ENCODE measurements at regions not wholly inside any gene's neighbourhood (a gene's known extent, or its start where the extent isn't known, plus 50 kb on each side); places are given as distances from the start of the nearest gene placed in this dataset.

GRCh38 chr13:46484561-46484960 lies 68.4 kb upstream of the LRCH1 start:
- TF ChIP-seq CTCF (IDR thresholded peaks at IDR 0.05; ENCODE audit: insufficient read depth, low read depth, low read length): no peak
- Histone ChIP-seq H3K27me3 (ENCODE audit: control insufficient read depth, insufficient read depth, low read length) (peaks cover 2% of the 10 kb centered on the region; the same call in 1 of the 2 replicates), H3K4me3 (ENCODE audit: low read depth, low read length) (no peak overlapping the region), H3K36me3 (ENCODE audit: control insufficient read depth, insufficient read depth, low read length) (no peaks in the 10 kb centered on the region)
- ChIA-PET POLR2A (interaction anchor here (0.7 kb wide), 1 partner anchor 46 kb away, joined by 8 read pairs; no protein-coding TSS in a partner anchor), CTCF (interaction anchor here (0.7 kb wide), 2 partner anchors 16 to 237 kb away, joined by 3 to 4 read pairs; no protein-coding TSS in a partner anchor)
- no peak for DNase-seq (ENCODE audit: low read depth)

DNA sequence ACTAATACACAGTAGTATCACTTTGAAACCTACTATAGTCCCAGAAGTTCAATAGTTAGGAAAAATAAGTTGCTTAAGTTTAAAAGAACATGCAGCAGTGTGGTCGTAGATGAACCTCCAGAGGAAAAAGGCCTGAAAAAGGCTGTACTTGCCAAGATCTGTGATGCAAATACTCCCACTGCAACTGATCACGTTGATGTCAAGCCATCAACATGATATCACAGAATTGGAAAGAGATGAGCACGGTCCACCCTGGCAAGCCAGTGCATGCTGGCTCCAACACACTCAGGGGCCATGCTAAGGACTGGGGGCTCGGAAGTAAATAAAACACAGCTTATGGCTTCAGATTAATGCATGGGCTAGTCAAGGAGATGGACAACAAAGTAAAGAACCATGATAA lies 71.8 kb upstream of the LRCH1 start:
- Histone ChIP-seq H3K27me3 (ENCODE audit: control insufficient read depth, insufficient read depth, low read length) (peaks cover 2% of the 10 kb centered on the region; the same call in 1 of the 2 replicates), H3K4me3 (ENCODE audit: low read depth, low read length) (no peak overlapping the region), H3K36me3 (ENCODE audit: control insufficient read depth, insufficient read depth, low read length) (no peaks in the 10 kb centered on the region)
- ChIA-PET CTCF (interaction anchor here (1.1 to 1.3 kb wide), 2 partner anchors 12 to 48 kb away, joined by 4 read pairs; no protein-coding TSS in a partner anchor), POLR2A (no interaction called here)
- DNase-seq (ENCODE audit: low read depth): no peak
- TF ChIP-seq CTCF (IDR thresholded peaks at IDR 0.05; ENCODE audit: insufficient read depth, low read depth, low read length): no peak

- peaks cover 2% of the 10 kb centered on the region; the same call in 1 of the 2 replicates for H3K27me3 ChIP-seq (ENCODE audit: control insufficient read depth, insufficient read depth, low read length)
- no peaks in the 10 kb centered on the region for H3K36me3 ChIP-seq (ENCODE audit: control insufficient read depth, insufficient read depth, low read length)
- no peak overlapping the region for H3K4me3 ChIP-seq (ENCODE audit: low read depth, low read length)
- DNase-seq (ENCODE audit: low read depth): no peak
- ChIA-PET CTCF (interaction anchor here (1.3 kb wide), 1 partner anchor 11 kb away, joined by 4 read pairs; no protein-coding TSS in a partner anchor), POLR2A (no interaction called here)
- TF ChIP-seq CTCF (IDR thresholded peaks at IDR 0.05; ENCODE audit: insufficient read depth, low read depth, low read length): no peak
Observed at GRCh38 chr13:46480131-46480530, 72.8 kb upstream of the LRCH1 start.

DNA sequence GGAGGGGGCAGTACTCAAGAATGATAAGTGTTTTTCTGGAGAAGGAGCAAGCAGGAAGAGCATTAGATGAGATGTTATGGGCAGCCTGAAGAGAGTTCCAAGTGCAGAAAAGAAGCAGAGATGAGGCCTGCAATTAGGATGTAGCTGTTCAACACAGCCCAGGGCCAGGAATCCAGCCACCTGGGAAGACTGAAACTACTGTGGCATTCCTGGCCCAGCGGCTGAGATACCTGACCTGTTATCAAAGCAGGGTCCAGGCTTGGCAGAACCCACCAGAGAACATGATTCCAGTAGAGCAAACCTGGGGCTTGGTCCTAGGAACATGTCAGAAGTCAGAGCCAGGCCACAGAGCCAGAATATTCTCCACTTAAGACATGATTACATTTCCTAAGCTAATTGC lies 73.3 kb upstream of the LRCH1 start:
- no peak for TF ChIP-seq CTCF (IDR thresholded peaks at IDR 0.05; ENCODE audit: insufficient read depth, low read depth, low read length)
- peaks cover 2% of the 10 kb centered on the region; the same call in 1 of the 2 replicates for H3K27me3 ChIP-seq (ENCODE audit: control insufficient read depth, insufficient read depth, low read length)
- H3K4me3 ChIP-seq (ENCODE audit: low read depth, low read length): no peak overlapping the region
- CTCF ChIA-PET: interaction anchor here (1.3 kb wide), 1 partner anchor 10 kb away, joined by 4 read pairs; no protein-coding TSS in a partner anchor
- DNase-seq (ENCODE audit: low read depth): no peak
- H3K36me3 ChIP-seq (ENCODE audit: control insufficient read depth, insufficient read depth, low read length): no peaks in the 10 kb centered on the region
- POLR2A ChIA-PET: no interaction called here

- peaks cover 2% of the 10 kb centered on the region; the same call in 1 of the 2 replicates for H3K27me3 ChIP-seq (ENCODE audit: control insufficient read depth, insufficient read depth, low read length)
- H3K36me3 ChIP-seq (ENCODE audit: control insufficient read depth, insufficient read depth, low read length): no peaks in the 10 kb centered on the region
- H3K4me3 ChIP-seq (ENCODE audit: low read depth, low read length): no peak overlapping the region
- no peak for TF ChIP-seq CTCF (IDR thresholded peaks at IDR 0.05; ENCODE audit: insufficient read depth, low read depth, low read length)
- DNase-seq (ENCODE audit: low read depth): no peak
- CTCF ChIA-PET: no interaction called here
- POLR2A ChIA-PET: no interaction called here
Observed at GRCh38 chr13:46479283-46479682, 73.7 kb upstream of the LRCH1 start.

All from BJ (cell line).